K562 (cell line): ENCODE measurements at regions not wholly inside any gene's neighbourhood (a gene's known extent, or its start where the extent isn't known, plus 50 kb on each side); places are given as distances from the start of the nearest gene placed in this dataset.

ENCODE experiments used
- DNMT1 ChIP-seq: fragments of 450-650 bp; IDR thresholded peaks from 2 replicates; pipeline ENCODE4 v1.6.1; 2016; ENCODE audit warnings: antibody characterized with exemption, mild to moderate bottlenecking
- ETV6 ChIP-seq, 3 experiments: fragments of 150-350 bp in 1 of 3; sonication (generic) in 1 of 3; formaldehyde crosslinking in 1 of 3; IDR thresholded peaks; 2 replicates each; pipeline versions ENCODE4 v1.6.1 to v1.8.0; 2014 to 2022; ENCODE audit warnings: borderline replicate concordance in 2 of 3, low read depth in 2 of 3, antibody characterized with exemption in 1 of 3, low read length in 1 of 3, mild to moderate bottlenecking in 1 of 3, missing genetic modification reagents in 1 of 3
- EZH2 ChIP-seq: IDR thresholded peaks from 2 replicates; pipeline ENCODE4 v1.6.1; 2012; ENCODE audit warnings: low read depth, mild to moderate bottlenecking, inconsistent platforms, low read length, borderline replicate concordance
- GTF2A2 ChIP-seq: IDR thresholded peaks from 2 replicates; pipeline ENCODE4 v1.6.1; 2016; ENCODE audit warnings: mild to moderate bottlenecking, missing genetic modification characterization, missing compliant biosample characterization
- HLTF ChIP-seq: fragments of 450-650 bp; IDR thresholded peaks from 2 replicates; pipeline ENCODE4 v1.6.1; 2016
- NFRKB ChIP-seq: fragments of 450-650 bp; IDR thresholded peaks from 2 replicates; pipeline ENCODE4 v1.6.1; 2016; ENCODE audit warnings: low read depth
- PCBP2 ChIP-seq: fragments of 200-400 bp; formaldehyde crosslinking; IDR thresholded peaks from 2 replicates; pipeline ENCODE4 v1.6.1; 2018; ENCODE audit warnings: low read length, low read depth, mild to moderate bottlenecking, moderate library complexity; ENCODE audit not compliant: poor library complexity, severe bottlenecking
- PHTF2 ChIP-seq: fragments of 250-450 bp; sonication (Bioruptor Pico); IDR thresholded peaks from 2 replicates; pipeline ENCODE4 v1.5.0; 2021; ENCODE audit warnings: mild to moderate bottlenecking
- PRMT5 ChIP-seq: sonication (generic); formaldehyde crosslinking; IDR thresholded peaks from 2 replicates; pipeline ENCODE4 v1.5.0; 2020; ENCODE audit warnings: missing genetic modification reagents
- PURB ChIP-seq: sonication (generic); formaldehyde crosslinking; IDR thresholded peaks from 2 replicates; pipeline ENCODE4 v1.9.0; 2021; ENCODE audit warnings: low read depth, mild to moderate bottlenecking, missing genetic modification reagents
- RBM22 ChIP-seq: fragments of 200-400 bp; formaldehyde crosslinking; IDR thresholded peaks from 2 replicates; pipeline ENCODE4 v1.6.1; 2018; ENCODE audit warnings: low read length, low read depth; ENCODE audit not compliant: poor library complexity, severe bottlenecking
- SNRNP70 ChIP-seq: fragments of 200-400 bp; formaldehyde crosslinking; optimal IDR thresholded peaks from 2 replicates; pipeline ENCODE3; 2017; ENCODE audit warnings: low read depth, low read length
- SRSF1 ChIP-seq: fragments of 200-400 bp; formaldehyde crosslinking; IDR thresholded peaks from 2 replicates; pipeline ENCODE4 v1.6.1; 2017; ENCODE audit warnings: mild to moderate bottlenecking, low read depth, low read length, moderate library complexity
- ZNF408 ChIP-seq: fragments of 250-450 bp; sonication (Bioruptor Pico); IDR thresholded peaks from 2 replicates; pipeline ENCODE4 v1.4.0; 2020; ENCODE audit warnings: low read depth, mild to moderate bottlenecking, moderate library complexity
- ZNF507 ChIP-seq: conservative IDR thresholded peaks from 2 replicates; pipeline ENCODE4 v1.6.1; 2017; ENCODE audit warnings: missing genetic modification characterization, missing compliant biosample characterization
- ZNF561 ChIP-seq: fragments of 450-650 bp; formaldehyde crosslinking; conservative IDR thresholded peaks from 2 replicates; pipeline ENCODE4 v1.4.0; 2020; ENCODE audit warnings: mild to moderate bottlenecking, moderate library complexity
- ZNF785 ChIP-seq: fragments of 250-450 bp; sonication (Bioruptor Pico); IDR thresholded peaks from 2 replicates; pipeline ENCODE4 v1.4.0; 2020; ENCODE audit warnings: mild to moderate bottlenecking
- ZNF79 ChIP-seq: fragments of 250-450 bp; sonication (Bioruptor Pico); IDR thresholded peaks from 2 replicates; pipeline ENCODE4 v1.4.0; 2020; ENCODE audit warnings: low read depth, mild to moderate bottlenecking, moderate library complexity
- TF ChIP-seq, protein P1 (sequence below): sonication (generic); formaldehyde crosslinking; IDR thresholded peaks from 2 replicates; pipeline ENCODE4 v1.8.1; 2023; ENCODE audit warnings: mild to moderate bottlenecking, missing genetic modification reagents, moderate library complexity
- TF ChIP-seq, protein P2 (sequence below), 3 experiments: fragments of 200-800 bp in 1 of 3; sonication (Bioruptor generic) in 1 of 3; sonication (generic) in 1 of 3; formaldehyde crosslinking in 1 of 3; IDR thresholded peaks; 2 replicates each; pipeline versions ENCODE4 v1.6.1 to v1.8.0; 2016 to 2022; ENCODE audit warnings: mild to moderate bottlenecking in 2 of 3, missing compliant biosample characterization in 2 of 3, missing genetic modification characterization in 2 of 3, missing genetic modification reagents in 1 of 3
- TF ChIP-seq, protein P3 (sequence below): fragments of 250-450 bp; sonication (Bioruptor Pico); IDR thresholded peaks from 2 replicates; pipeline ENCODE4 v1.5.0; 2022; ENCODE audit warnings: mild to moderate bottlenecking
- TF ChIP-seq, protein P4 (sequence below): sonication (generic); formaldehyde crosslinking; IDR thresholded peaks from 2 replicates; pipeline ENCODE4 v1.8.0; 2022; ENCODE audit warnings: mild to moderate bottlenecking, missing genetic modification reagents
- TF ChIP-seq, protein P5 (sequence below): IDR thresholded peaks from 2 replicates; pipeline ENCODE4 v1.6.1; 2016; ENCODE audit warnings: missing genetic modification characterization, missing compliant biosample characterization

DNA sequence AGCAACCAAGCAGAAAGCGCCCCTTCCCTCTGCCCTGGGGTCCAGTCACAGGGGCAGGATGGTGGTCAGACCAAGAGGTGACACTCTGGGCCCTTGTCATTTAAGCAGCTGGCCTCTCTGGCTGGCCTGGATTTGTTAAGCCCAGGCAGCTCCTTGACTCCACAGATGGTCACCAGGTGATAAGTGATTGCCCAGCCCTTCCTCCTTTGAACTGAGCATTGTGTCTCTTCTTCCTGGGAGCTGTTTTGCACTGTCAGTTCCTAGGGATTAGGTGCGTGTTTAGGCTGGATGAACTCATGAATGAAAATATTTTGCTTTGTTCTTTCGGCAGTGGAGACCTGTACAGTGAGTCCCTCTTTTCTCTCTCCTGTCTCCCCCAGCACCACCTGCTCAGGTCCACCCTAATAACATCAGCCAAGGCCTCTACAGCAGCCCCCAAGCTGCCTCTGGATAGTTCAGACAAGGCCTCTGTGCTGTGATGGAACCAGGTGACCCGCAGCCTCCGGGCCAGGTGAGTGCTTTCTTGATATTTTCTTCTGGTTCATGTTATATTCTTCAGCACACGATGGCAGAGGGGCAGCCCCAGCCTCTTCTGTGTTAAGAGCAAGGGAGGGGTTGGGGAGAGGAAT lies 139.7 kb upstream of the PITX1 start (continued):
- TF ChIP-seq, protein P1, sequence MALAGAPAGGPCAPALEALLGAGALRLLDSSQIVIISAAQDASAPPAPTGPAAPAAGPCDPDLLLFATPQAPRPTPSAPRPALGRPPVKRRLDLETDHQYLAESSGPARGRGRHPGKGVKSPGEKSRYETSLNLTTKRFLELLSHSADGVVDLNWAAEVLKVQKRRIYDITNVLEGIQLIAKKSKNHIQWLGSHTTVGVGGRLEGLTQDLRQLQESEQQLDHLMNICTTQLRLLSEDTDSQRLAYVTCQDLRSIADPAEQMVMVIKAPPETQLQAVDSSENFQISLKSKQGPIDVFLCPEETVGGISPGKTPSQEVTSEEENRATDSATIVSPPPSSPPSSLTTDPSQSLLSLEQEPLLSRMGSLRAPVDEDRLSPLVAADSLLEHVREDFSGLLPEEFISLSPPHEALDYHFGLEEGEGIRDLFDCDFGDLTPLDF (CRISPR knock-in tag): no peak
- TF ChIP-seq, protein P2, sequence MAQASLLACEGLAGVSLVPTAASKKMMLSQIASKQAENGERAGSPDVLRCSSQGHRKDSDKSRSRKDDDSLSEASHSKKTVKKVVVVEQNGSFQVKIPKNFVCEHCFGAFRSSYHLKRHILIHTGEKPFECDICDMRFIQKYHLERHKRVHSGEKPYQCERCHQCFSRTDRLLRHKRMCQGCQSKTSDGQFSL (CRISPR knock-in tag; IDR thresholded peaks at IDR 0.05): no peak
- TF ChIP-seq, protein P2 (tag; IDR thresholded peaks at IDR 0.05): no peak
- TF ChIP-seq GTF2A2 (no peak), HLTF (no peak), ZNF507 (tag) (no peak), ETV6 (IDR thresholded peaks at IDR 0.05; ENCODE audit: borderline replicate concordance in 1 of 2, low read depth in 2 of 2, low read length in 1 of 2) (no peak), ETV6 (CRISPR knock-in tag; IDR thresholded peaks at IDR 0.05; ENCODE audit: borderline replicate concordance) (no peak), DNMT1 (no peak), PRMT5 (CRISPR knock-in tag) (no peak), ZNF561 (no peak), EZH2 (no peak), ZNF785 (no peak), NFRKB (no peak), ZNF408 (no peak), ZNF79 (CRISPR knock-in tag) (no peak), RBM22 (no peak), PURB (CRISPR knock-in tag) (no peak), SRSF1 (no peak), SNRNP70 (no peak), PCBP2 (no peak), PHTF2 (CRISPR knock-in tag) (no peak)
- TF ChIP-seq, protein P3, sequence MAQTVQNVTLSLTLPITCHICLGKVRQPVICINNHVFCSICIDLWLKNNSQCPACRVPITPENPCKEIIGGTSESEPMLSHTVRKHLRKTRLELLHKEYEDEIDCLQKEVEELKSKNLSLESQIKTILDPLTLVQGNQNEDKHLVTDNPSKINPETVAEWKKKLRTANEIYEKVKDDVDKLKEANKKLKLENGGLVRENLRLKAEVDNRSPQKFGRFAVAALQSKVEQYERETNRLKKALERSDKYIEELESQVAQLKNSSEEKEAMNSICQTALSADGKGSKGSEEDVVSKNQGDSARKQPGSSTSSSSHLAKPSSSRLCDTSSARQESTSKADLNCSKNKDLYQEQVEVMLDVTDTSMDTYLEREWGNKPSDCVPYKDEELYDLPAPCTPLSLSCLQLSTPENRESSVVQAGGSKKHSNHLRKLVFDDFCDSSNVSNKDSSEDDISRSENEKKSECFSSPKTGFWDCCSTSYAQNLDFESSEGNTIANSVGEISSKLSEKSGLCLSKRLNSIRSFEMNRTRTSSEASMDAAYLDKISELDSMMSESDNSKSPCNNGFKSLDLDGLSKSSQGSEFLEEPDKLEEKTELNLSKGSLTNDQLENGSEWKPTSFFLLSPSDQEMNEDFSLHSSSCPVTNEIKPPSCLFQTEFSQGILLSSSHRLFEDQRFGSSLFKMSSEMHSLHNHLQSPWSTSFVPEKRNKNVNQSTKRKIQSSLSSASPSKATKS (CRISPR knock-in tag): no peak
- TF ChIP-seq, protein P4, sequence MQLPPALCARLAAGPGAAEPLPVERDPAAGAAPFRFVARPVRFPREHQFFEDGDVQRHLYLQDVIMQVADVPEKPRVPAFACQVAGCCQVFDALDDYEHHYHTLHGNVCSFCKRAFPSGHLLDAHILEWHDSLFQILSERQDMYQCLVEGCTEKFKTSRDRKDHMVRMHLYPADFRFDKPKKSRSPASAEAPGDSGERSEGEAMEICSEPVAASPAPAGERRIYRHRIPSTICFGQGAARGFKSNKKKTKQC (CRISPR knock-in tag): no peak
- TF ChIP-seq, protein P5, sequence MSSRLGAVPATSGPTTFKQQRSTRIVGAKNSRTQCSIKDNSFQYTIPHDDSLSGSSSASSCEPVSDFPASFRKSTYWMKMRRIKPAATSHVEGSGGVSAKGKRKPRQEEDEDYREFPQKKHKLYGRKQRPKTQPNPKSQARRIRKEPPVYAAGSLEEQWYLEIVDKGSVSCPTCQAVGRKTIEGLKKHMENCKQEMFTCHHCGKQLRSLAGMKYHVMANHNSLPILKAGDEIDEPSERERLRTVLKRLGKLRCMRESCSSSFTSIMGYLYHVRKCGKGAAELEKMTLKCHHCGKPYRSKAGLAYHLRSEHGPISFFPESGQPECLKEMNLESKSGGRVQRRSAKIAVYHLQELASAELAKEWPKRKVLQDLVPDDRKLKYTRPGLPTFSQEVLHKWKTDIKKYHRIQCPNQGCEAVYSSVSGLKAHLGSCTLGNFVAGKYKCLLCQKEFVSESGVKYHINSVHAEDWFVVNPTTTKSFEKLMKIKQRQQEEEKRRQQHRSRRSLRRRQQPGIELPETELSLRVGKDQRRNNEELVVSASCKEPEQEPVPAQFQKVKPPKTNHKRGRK (tag): no peak
